MM.1S (cell line): ENCODE measurements at regions not wholly inside any gene's neighbourhood (a gene's known extent, or its start where the extent isn't known, plus 50 kb on each side); places are given as distances from the start of the nearest gene placed in this dataset.

ENCODE experiments used
- DNase-seq: peaks from one replicate; pipeline ENCODE4 v3.0.0-alpha.2; 2015
- H2AFZ ChIP-seq: fragments of 300-600 bp; sonication (generic); 2 replicates; pipeline ENCODE4 v1.6.0; 2016; ENCODE audit warnings: antibody characterized with exemption, low read length
- H3F3A ChIP-seq: fragments of 300-600 bp; sonication (generic); 2 replicates; pipeline ENCODE4 v1.6.1; 2016; ENCODE audit warnings: mild to moderate bottlenecking, antibody characterized with exemption, low read length, moderate library complexity, mixed read lengths; ENCODE audit not compliant: insufficient read depth
- H3K27ac ChIP-seq: fragments of 300-600 bp; sonication (generic); 2 replicates; pipeline ENCODE4 v1.5.1; 2016; ENCODE audit warnings: mild to moderate bottlenecking, low read length
- H3K27me3 ChIP-seq: fragments of 300-600 bp; sonication (generic); replicated peaks from 2 replicates; pipeline ENCODE4 v1.6.0; 2016; ENCODE audit warnings: low read length; ENCODE audit not compliant: insufficient read depth
- H3K36me3 ChIP-seq: fragments of 300-600 bp; sonication (generic); replicated peaks from 2 replicates; pipeline ENCODE4 v1.6.1; 2016; ENCODE audit warnings: mild to moderate bottlenecking, low read length, mixed read lengths; ENCODE audit not compliant: insufficient read depth
- H3K4me1 ChIP-seq: fragments of 300-600 bp; sonication (generic); 2 replicates; pipeline ENCODE4 v1.6.1; 2016; ENCODE audit warnings: low read length, mixed read lengths
- H3K4me2 ChIP-seq: fragments of 300-600 bp; sonication (generic); 2 replicates; pipeline ENCODE4 v1.6.0; 2016; ENCODE audit warnings: low read depth, low read length
- H3K4me3 ChIP-seq: fragments of 300-600 bp; sonication (generic); 2 replicates; pipeline ENCODE4 v1.5.1; 2016; ENCODE audit warnings: low read length, mixed read lengths
- H3K79me2 ChIP-seq: fragments of 300-600 bp; sonication (generic); 2 replicates; pipeline ENCODE4 v1.6.1; 2016; ENCODE audit warnings: mixed run types, low read length, mixed read lengths
- H3K9ac ChIP-seq: fragments of 300-600 bp; sonication (generic); 2 replicates; pipeline ENCODE4 v1.6.1; 2016; ENCODE audit warnings: low read length, mixed read lengths
- H3K9me2 ChIP-seq: fragments of 300-600 bp; sonication (generic); replicated peaks from 2 replicates; pipeline ENCODE4 v1.6.1; 2016; ENCODE audit warnings: mild to moderate bottlenecking, low read length, mixed read lengths; ENCODE audit not compliant: insufficient read depth
- H3K9me3 ChIP-seq: fragments of 300-600 bp; sonication (generic); replicated peaks from 2 replicates; pipeline ENCODE4 v1.6.1; 2016; ENCODE audit warnings: mild to moderate bottlenecking, low read length, mixed read lengths; ENCODE audit not compliant: insufficient read depth
- H4K20me1 ChIP-seq: fragments of 300-600 bp; sonication (generic); 2 replicates; pipeline ENCODE4 v1.6.1; 2016; ENCODE audit warnings: mild to moderate bottlenecking, low read length, moderate library complexity, mixed read lengths; ENCODE audit not compliant: insufficient read depth
- EZH2 ChIP-seq: fragments of 300-600 bp; sonication (generic); optimal IDR thresholded peaks from 2 replicates; pipeline ENCODE3; 2017; ENCODE audit warnings: low read depth, mild to moderate bottlenecking, antibody characterized with exemption, low read length, mixed read lengths
- EZH2phosphoT487 ChIP-seq: fragments of 300-600 bp; sonication (generic); IDR thresholded peaks from 2 replicates; pipeline ENCODE4 v1.6.1; 2018; ENCODE audit warnings: antibody characterized with exemption, low read length
- TF ChIP-seq, protein P1 (sequence below): fragments of 300-600 bp; sonication (generic); IDR thresholded peaks from 2 replicates; pipeline ENCODE4 v1.5.1; 2016; ENCODE audit warnings: antibody characterized with exemption, low read length, mixed read lengths

DNA sequence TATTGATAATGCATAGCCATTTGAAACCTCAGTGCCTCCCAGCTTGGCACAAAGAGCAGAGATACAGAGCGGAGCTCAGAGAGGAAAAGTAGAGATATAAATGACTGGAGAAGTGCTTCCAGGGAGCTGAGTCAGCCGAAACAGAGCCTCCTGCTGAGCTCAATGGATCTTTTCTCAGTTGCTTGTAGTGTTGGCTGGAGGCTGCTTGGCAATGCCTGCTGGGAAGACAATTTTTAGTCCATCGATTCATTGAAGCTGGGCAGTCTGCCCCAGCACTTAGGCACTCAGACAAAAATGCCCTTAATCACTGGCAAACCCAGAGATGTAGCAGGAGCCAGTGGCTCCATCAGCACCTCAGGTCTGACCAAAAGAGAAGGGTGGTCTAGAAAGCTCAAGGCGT, 81.3 kb upstream of the SETBP1 start:
- Histone ChIP-seq H3K9me2 (no peaks in the 10 kb centered on the region), H3K36me3 (no peaks in the 10 kb centered on the region), H3K9me3 (no peaks in the 10 kb centered on the region), H3K4me2 (no peak overlapping the region), H3K4me3 (no peak overlapping the region), H3K4me1 (no peaks in the 10 kb centered on the region), H3K27ac (no peak overlapping the region), H3K79me2 (no peaks in the 10 kb centered on the region), H3F3A (no peaks in the 10 kb centered on the region), H4K20me1 (no peaks in the 10 kb centered on the region), H2AFZ (no peak overlapping the region), H3K27me3 (no peaks in the 10 kb centered on the region), H3K9ac (no peak overlapping the region)
- TF ChIP-seq EZH2phosphoT487 (no peak), EZH2 (no peak)
- TF ChIP-seq, protein P1, sequence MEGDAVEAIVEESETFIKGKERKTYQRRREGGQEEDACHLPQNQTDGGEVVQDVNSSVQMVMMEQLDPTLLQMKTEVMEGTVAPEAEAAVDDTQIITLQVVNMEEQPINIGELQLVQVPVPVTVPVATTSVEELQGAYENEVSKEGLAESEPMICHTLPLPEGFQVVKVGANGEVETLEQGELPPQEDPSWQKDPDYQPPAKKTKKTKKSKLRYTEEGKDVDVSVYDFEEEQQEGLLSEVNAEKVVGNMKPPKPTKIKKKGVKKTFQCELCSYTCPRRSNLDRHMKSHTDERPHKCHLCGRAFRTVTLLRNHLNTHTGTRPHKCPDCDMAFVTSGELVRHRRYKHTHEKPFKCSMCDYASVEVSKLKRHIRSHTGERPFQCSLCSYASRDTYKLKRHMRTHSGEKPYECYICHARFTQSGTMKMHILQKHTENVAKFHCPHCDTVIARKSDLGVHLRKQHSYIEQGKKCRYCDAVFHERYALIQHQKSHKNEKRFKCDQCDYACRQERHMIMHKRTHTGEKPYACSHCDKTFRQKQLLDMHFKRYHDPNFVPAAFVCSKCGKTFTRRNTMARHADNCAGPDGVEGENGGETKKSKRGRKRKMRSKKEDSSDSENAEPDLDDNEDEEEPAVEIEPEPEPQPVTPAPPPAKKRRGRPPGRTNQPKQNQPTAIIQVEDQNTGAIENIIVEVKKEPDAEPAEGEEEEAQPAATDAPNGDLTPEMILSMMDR = no peak
- DNase-seq = no peak

DNA sequence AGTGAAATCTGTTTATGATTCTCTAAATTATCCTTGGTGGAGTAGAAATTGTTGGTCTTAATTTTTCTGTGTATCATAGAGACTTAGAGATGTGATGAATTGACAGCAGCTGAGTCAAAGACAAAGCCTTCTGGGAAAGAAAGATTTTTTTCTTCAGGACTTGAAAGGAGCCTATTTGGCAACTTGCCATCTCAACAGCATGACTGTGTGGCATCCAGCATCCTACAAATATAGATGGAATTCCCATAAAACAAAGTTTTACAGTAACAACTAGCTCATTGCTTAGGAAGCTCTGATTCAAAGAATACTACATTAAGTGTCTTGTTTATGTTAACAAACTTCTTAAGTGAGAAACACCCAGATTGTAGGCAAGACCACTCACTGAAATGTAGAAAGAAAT, 79.2 kb upstream of the SETBP1 start:
- H3F3A ChIP-seq = no peaks in the 10 kb centered on the region
- no peak overlapping the region for H3K9ac ChIP-seq
- no peak overlapping the region for H3K4me2 ChIP-seq
- H3K79me2 ChIP-seq = no peaks in the 10 kb centered on the region
- no peaks in the 10 kb centered on the region for H3K9me3 ChIP-seq
- H3K27ac ChIP-seq = no peak overlapping the region
- H4K20me1 ChIP-seq = no peaks in the 10 kb centered on the region
- H2AFZ ChIP-seq = no peak overlapping the region
- no peak overlapping the region for H3K4me3 ChIP-seq
- no peaks in the 10 kb centered on the region for H3K36me3 ChIP-seq
- no peaks in the 10 kb centered on the region for H3K27me3 ChIP-seq
- DNase-seq = no peak
- H3K4me1 ChIP-seq = no peaks in the 10 kb centered on the region
- no peaks in the 10 kb centered on the region for H3K9me2 ChIP-seq
- TF ChIP-seq EZH2phosphoT487 (no peak), EZH2 (no peak)
- TF ChIP-seq, protein P1 = no peak

DNA sequence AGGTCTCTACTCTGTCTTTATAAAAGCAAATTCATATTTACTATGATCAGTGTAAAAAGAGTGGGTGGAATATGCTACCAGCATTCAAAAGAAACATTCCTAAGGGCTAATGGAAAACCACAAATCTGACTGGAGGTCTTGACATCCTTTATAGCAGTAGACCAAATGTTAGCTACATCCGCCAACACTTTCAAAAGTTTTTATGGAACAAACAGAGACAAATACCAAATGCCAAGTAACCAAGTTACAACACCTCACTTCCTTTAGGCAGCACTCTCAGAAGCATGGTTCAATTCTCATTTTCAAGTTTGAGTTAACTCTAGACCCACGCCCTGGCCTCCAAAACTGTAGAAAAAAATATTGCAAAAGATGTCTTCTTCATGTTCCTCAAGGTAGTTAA, 78.3 kb upstream of the SETBP1 start:
- Histone ChIP-seq H4K20me1 (no peaks in the 10 kb centered on the region), H3K9me3 (no peaks in the 10 kb centered on the region), H3K27ac (no peak overlapping the region), H3K4me2 (no peak overlapping the region), H3K9ac (no peak overlapping the region), H3K4me1 (no peaks in the 10 kb centered on the region), H3K36me3 (no peaks in the 10 kb centered on the region), H3K9me2 (no peaks in the 10 kb centered on the region), H3K4me3 (no peak overlapping the region), H3K27me3 (no peaks in the 10 kb centered on the region), H3F3A (no peaks in the 10 kb centered on the region), H2AFZ (no peak overlapping the region), H3K79me2 (no peaks in the 10 kb centered on the region)
- no peak for TF ChIP-seq EZH2
- TF ChIP-seq, protein P1 = no peak
- TF ChIP-seq EZH2phosphoT487 = no peak
- no peak for DNase-seq
